Parathyroid adenoma (tissue), 2 donors: ENCODE measurements at regions not wholly inside any gene's neighbourhood (a gene's known extent, or its start where the extent isn't known, plus 50 kb on each side); places are given as distances from the start of the nearest gene placed in this dataset.

ENCODE experiments used
- H2AFZ ChIP-seq: fragments of 300-600 bp; sonication (generic); one replicate; pipeline ENCODE4 v1.7.0; 2017; ENCODE audit warnings: antibody characterized with exemption, mild to moderate bottlenecking
- H3K27ac ChIP-seq: fragments of 300-600 bp; sonication (generic); one replicate; pipeline ENCODE4 v1.7.0; 2017
- H3K27me3 ChIP-seq: fragments of 300-600 bp; sonication (generic); one replicate; pipeline ENCODE4 v1.7.0; 2017; ENCODE audit warnings: low read length; ENCODE audit not compliant: control insufficient read depth, insufficient read depth
- H3K36me3 ChIP-seq: fragments of 300-600 bp; sonication (generic); one replicate; pipeline ENCODE4 v1.7.0; 2017; ENCODE audit warnings: low read length; ENCODE audit not compliant: control insufficient read depth, insufficient read depth
- H3K4me1 ChIP-seq: fragments of 300-600 bp; sonication (generic); one replicate; pipeline ENCODE4 v1.7.0; 2017; ENCODE audit warnings: control low read depth
- H3K4me2 ChIP-seq: fragments of 300-600 bp; sonication (generic); one replicate; pipeline ENCODE4 v1.7.0; 2017; ENCODE audit warnings: low read length
- H3K4me3 ChIP-seq: fragments of 300-600 bp; sonication (generic); one replicate; pipeline ENCODE4 v1.7.0; 2017; ENCODE audit warnings: low read depth, low read length
- H3K79me2 ChIP-seq: fragments of 300-600 bp; sonication (generic); one replicate; pipeline ENCODE4 v1.7.0; 2017; ENCODE audit warnings: control low read depth
- H3K9ac ChIP-seq: fragments of 300-600 bp; sonication (generic); one replicate; pipeline ENCODE4 v1.7.0; 2017; ENCODE audit warnings: mild to moderate bottlenecking
- H3K9me3 ChIP-seq: fragments of 300-600 bp; sonication (generic); one replicate; pipeline ENCODE4 v1.7.0; 2017; ENCODE audit warnings: low read length; ENCODE audit not compliant: control insufficient read depth
- TF ChIP-seq, protein P1 (sequence below): fragments of 300-600 bp; sonication (generic); IDR thresholded peaks from one replicate; pipeline ENCODE4 v1.7.0; 2017; ENCODE audit warnings: antibody characterized with exemption, mild to moderate bottlenecking
- donor health status: primary hyperparathyroidism.

GRCh38 chr9:118761016-118761790, 608.0 kb downstream of the BRINP1 start:
- Histone ChIP-seq H3K27ac (no peak overlapping the region), H3K4me3 (no peak overlapping the region), H3K79me2 (no peaks in the 10 kb centered on the region), H3K27me3 (no peaks in the 10 kb centered on the region), H3K36me3 (no peaks in the 10 kb centered on the region), H3K9me3 (no peaks in the 10 kb centered on the region), H3K4me1 (no peaks in the 10 kb centered on the region), H3K4me2 (no peak overlapping the region), H3K9ac (no peak overlapping the region), H2AFZ (no peak overlapping the region)
- TF ChIP-seq, protein P1, sequence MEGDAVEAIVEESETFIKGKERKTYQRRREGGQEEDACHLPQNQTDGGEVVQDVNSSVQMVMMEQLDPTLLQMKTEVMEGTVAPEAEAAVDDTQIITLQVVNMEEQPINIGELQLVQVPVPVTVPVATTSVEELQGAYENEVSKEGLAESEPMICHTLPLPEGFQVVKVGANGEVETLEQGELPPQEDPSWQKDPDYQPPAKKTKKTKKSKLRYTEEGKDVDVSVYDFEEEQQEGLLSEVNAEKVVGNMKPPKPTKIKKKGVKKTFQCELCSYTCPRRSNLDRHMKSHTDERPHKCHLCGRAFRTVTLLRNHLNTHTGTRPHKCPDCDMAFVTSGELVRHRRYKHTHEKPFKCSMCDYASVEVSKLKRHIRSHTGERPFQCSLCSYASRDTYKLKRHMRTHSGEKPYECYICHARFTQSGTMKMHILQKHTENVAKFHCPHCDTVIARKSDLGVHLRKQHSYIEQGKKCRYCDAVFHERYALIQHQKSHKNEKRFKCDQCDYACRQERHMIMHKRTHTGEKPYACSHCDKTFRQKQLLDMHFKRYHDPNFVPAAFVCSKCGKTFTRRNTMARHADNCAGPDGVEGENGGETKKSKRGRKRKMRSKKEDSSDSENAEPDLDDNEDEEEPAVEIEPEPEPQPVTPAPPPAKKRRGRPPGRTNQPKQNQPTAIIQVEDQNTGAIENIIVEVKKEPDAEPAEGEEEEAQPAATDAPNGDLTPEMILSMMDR = no peak

- Histone ChIP-seq H3K27ac (no peak overlapping the region), H3K27me3 (no peaks in the 10 kb centered on the region), H3K36me3 (no peaks in the 10 kb centered on the region), H3K79me2 (no peaks in the 10 kb centered on the region), H2AFZ (no peak overlapping the region), H3K4me3 (no peak overlapping the region), H3K9me3 (no peaks in the 10 kb centered on the region), H3K4me2 (no peak overlapping the region), H3K9ac (no peak overlapping the region), H3K4me1 (no peaks in the 10 kb centered on the region)
- TF ChIP-seq, protein P1 = no peak
These were observed 601.7 kb downstream of the BRINP1 start for GRCh38 chr9:118767571-118767970.

- Histone ChIP-seq H3K4me3 (no peak overlapping the region), H2AFZ (no peak overlapping the region), H3K4me2 (no peak overlapping the region), H3K79me2 (no peaks in the 10 kb centered on the region), H3K4me1 (no peaks in the 10 kb centered on the region), H3K9me3 (no peaks in the 10 kb centered on the region), H3K9ac (no peak overlapping the region), H3K27ac (no peak overlapping the region), H3K36me3 (no peaks in the 10 kb centered on the region), H3K27me3 (no peaks in the 10 kb centered on the region)
- TF ChIP-seq, protein P1 = no peak
These were observed 586.3 kb downstream of the BRINP1 start for GRCh38 chr9:118782790-118783463.

DNA sequence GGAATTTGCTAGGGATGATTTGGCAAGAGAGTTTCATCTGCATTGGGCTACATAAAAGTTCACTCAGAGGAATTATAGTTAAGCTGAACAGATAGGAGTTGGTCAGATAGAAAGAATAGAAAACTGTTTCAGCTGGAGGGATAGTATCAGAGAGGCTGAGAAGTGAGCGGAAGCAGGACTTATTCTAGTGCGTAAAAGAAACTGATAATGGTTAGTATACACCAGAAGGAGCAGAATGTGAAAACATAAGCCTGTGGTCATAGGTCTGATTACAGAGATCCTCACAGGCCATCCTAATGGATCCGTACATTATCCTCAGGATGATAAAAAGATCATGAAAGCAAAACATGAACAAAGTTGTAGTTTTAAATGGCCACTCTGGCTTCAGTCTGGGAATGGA, 585.2 kb downstream of the BRINP1 start:
- H3K9me3 ChIP-seq = no peaks in the 10 kb centered on the region
- no peaks in the 10 kb centered on the region for H3K79me2 ChIP-seq
- H3K36me3 ChIP-seq = no peaks in the 10 kb centered on the region
- H3K4me1 ChIP-seq = no peaks in the 10 kb centered on the region
- H3K4me3 ChIP-seq = no peak overlapping the region
- H3K27me3 ChIP-seq = no peaks in the 10 kb centered on the region
- H2AFZ ChIP-seq = no peak overlapping the region
- H3K27ac ChIP-seq = no peak overlapping the region
- TF ChIP-seq, protein P1 = no peak
- no peak overlapping the region for H3K4me2 ChIP-seq
- no peak overlapping the region for H3K9ac ChIP-seq
